Activated CD8-positive, alpha-beta T cell treated with anti-CD3 and anti-CD28 coated beads for 36 hours (primary cell): ENCODE measurements at regions not wholly inside any gene's neighbourhood (a gene's known extent, or its start where the extent isn't known, plus 50 kb on each side); places are given as distances from the start of the nearest gene placed in this dataset.
A peak's percentile ranks its signal among the peaks of the same experiment; 100 is the strongest.
"Not testable (repeated sequence)": the region's sequence is repeated elsewhere in the genome, so short reads cannot be mapped to it uniquely, and the experiment has no call there.

Experiments used
- ATAC-seq: fragments of 200-7000 bp; cut with Tn5 transposase; one replicate; pipeline ENCODE4 v1.10.0; 2021; ENCODE audit warnings: mild to moderate bottlenecking, moderate library complexity
- CTCF ChIA-PET: fragments of 350-600 bp; sonication (Branson Sonifier 250); formaldehyde crosslinking; loops from one replicate; lab custom pipeline; 2021; ENCODE audit warnings: antibody characterized with exemption; lab: Charles Lee
- POLR2A ChIA-PET: fragments of 350-600 bp; sonication (Branson Sonifier 250); formaldehyde crosslinking; loops from one replicate; lab custom pipeline; 2021; ENCODE audit warnings: antibody characterized with exemption; lab: Charles Lee
- DNase-seq: peaks from one replicate; pipeline ENCODE4 v3.0.0-alpha.2; 2020
- H3K27ac Mint-ChIP-seq: one replicate; pipeline ENCODE4 v1.8.0; 2021; ENCODE audit warnings: mild to moderate bottlenecking, mixed read lengths
- H3K27me3 Mint-ChIP-seq: one replicate; pipeline ENCODE4 v1.8.0; 2021; ENCODE audit warnings: mixed read lengths
- H3K36me3 Mint-ChIP-seq: one replicate; pipeline ENCODE4 v1.8.0; 2021; ENCODE audit warnings: low read depth, mixed read lengths
- H3K4me1 Mint-ChIP-seq: one replicate; pipeline ENCODE4 v1.8.0; 2021; ENCODE audit warnings: low read depth, mixed read lengths
- H3K4me3 Mint-ChIP-seq: one replicate; pipeline ENCODE4 v1.8.0; 2021; ENCODE audit warnings: mild to moderate bottlenecking, moderate library complexity, mixed read lengths
- H3K9me3 Mint-ChIP-seq: one replicate; pipeline ENCODE4 v1.8.0; 2021; ENCODE audit warnings: mixed read lengths
- intact Hi-C: fragments of 100-400 bp; cut with micrococcal nuclease; formaldehyde crosslinking; loops from one replicate; pipeline ENCODE4 v1.10.0; 2022
- TF ChIP-seq, protein P1 (sequence below): fragments of 200-600 bp; IDR thresholded peaks from one replicate; pipeline ENCODE4 v1.8.0; 2022; ENCODE audit warnings: antibody characterized with exemption, mild to moderate bottlenecking

DNA sequence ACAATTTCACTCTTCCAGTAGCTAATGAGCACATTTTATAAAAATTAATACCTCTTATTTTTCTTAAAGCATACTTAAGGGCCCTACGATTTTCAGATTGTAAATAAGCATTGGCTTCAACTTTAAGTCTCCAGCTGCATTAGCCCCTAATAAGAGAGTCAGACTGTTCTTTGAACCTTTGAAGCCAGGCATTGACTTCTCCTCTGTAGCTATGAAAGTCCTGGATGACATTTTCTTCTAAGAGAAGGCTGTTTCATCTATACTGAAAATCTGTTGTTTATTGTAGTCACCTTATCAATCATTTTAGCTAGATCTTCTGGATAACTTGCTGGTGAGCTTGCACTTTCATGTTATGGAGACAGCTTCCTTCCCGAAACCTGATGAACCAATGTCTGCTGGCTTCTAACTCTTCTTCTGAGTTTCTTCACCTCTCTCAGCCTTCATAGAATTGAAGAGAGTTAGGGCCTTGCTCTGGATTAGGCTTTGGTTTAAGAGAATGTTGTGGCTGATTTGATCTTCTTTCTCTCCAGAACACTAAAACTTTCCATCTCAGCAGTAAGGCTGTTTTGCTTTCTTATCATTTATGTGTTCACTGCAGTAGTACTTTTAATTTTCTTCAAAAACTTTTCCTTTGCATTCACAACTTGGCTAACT is 377.1 kb upstream of the RGS6 start:
- Mint-ChIP-seq H3K27me3 (no peaks in the 10 kb centered on the region), H3K4me1 (peaks cover 73% of the 10 kb centered on the region), H3K9me3 (no peaks in the 10 kb centered on the region), H3K36me3 (peaks cover 19% of the 10 kb centered on the region), H3K27ac (peak overlapping the region; percentile 99), H3K4me3 (peak overlapping the region; percentile 66)
- ChIA-PET POLR2A (interaction anchor here (0.7 to 2.1 kb wide), 4 partner anchors 9 to 1372 kb away, joined by 3 to 7 read pairs (median 3); partner anchors contain the start of genes DCAF4 and SIPA1L1), CTCF (interaction anchor here (0.6 to 1.8 kb wide), 10 partner anchors 8 to 234 kb away, joined by 3 to 6 read pairs (median 3); no protein-coding TSS in a partner anchor)
- intact Hi-C loops: loop anchor here (5.0 kb wide), 3 partner anchors 37 to 228 kb away; no protein-coding TSS in a partner anchor
- DNase-seq (peak; percentile 30), ATAC-seq (peak; percentile 57)
- TF ChIP-seq, protein P1, sequence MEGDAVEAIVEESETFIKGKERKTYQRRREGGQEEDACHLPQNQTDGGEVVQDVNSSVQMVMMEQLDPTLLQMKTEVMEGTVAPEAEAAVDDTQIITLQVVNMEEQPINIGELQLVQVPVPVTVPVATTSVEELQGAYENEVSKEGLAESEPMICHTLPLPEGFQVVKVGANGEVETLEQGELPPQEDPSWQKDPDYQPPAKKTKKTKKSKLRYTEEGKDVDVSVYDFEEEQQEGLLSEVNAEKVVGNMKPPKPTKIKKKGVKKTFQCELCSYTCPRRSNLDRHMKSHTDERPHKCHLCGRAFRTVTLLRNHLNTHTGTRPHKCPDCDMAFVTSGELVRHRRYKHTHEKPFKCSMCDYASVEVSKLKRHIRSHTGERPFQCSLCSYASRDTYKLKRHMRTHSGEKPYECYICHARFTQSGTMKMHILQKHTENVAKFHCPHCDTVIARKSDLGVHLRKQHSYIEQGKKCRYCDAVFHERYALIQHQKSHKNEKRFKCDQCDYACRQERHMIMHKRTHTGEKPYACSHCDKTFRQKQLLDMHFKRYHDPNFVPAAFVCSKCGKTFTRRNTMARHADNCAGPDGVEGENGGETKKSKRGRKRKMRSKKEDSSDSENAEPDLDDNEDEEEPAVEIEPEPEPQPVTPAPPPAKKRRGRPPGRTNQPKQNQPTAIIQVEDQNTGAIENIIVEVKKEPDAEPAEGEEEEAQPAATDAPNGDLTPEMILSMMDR: no peak

DNA sequence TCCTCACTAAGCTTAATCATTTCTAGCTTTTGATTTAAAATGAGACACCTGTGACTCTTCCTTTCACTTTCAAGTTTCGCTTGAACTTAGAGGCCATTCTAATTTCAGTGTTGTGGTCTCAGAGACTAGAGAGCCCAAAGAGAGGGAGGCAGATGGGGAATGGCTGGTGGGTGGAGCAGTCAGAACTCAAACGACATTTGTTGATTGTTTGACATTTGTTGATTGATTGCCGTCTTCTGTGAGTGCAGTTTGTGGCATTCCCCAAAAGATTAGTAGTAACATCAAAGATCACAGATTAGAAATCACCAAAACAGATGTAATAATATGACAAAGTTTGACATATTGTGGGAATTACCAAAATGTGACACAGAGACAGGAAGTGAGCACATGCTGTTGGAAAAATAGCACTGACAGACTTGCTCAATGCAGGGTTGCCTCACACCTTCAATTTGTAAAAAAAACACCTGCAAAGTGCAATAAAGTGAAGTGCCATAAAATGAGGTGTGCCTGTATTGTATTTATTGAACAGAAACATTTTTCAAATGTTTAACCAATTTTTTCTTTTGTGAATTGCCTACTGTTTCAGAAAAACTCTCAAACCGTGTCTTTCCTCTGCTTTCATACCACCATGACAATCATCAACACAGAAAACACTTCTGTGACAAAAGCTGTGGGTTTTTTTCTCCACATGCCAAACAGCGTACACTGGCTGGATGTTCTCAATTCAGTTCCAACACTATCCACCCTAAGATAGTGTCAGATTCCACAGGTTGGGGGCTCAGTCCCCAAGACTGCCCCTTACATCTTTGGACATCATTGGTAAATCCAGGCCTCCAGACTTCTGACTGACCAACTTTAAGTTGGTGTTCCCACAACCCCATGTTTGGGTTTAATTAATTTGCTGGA is 376.3 kb upstream of the RGS6 start:
- peaks cover 76% of the 10 kb centered on the region for H3K4me1 Mint-ChIP-seq
- peaks cover 19% of the 10 kb centered on the region for H3K36me3 Mint-ChIP-seq
- DNase-seq (peak; percentile 87), ATAC-seq (peak; percentile 88)
- intact Hi-C loops: loop anchor here (5.0 kb wide), 3 partner anchors 36 to 229 kb away; no protein-coding TSS in a partner anchor
- no peaks in the 10 kb centered on the region for H3K9me3 Mint-ChIP-seq
- peak overlapping the region; percentile 66 for H3K4me3 Mint-ChIP-seq
- TF ChIP-seq, protein P1: no peak
- peak overlapping the region; percentile 99 for H3K27ac Mint-ChIP-seq
- POLR2A ChIA-PET: interaction anchor here (0.7 to 2.1 kb wide), 6 partner anchors 10 to 235 kb away, joined by 3 to 7 read pairs (median 4); partner anchors contain the start of gene SIPA1L1
- CTCF ChIA-PET: interaction anchor here (0.9 to 1.8 kb wide), 8 partner anchors 16 to 235 kb away, joined by 3 to 6 read pairs (median 4); no protein-coding TSS in a partner anchor
- H3K27me3 Mint-ChIP-seq: no peaks in the 10 kb centered on the region

DNA sequence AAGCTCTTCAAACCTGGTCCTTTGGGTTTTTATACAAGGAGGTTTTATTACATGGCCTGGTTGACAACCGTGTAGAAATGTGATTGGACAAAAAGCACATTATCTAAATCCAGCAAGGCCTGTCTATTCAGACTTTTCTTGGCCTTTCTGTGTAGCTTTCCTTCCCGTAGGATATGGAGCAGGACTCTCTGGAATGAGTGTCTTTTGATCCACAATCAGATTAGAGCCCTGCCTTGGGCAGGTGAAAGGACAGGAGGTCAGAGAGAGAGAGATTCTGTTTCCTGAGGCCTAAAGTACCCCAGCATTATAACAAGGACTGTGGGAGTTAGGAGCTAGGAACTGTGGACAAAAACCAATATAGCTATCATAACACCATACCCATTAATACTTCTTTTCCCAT is 375.5 kb upstream of the RGS6 start:
- H3K4me1 Mint-ChIP-seq: peaks cover 68% of the 10 kb centered on the region
- no peaks in the 10 kb centered on the region for H3K9me3 Mint-ChIP-seq
- peak overlapping the region; percentile 99 for H3K27ac Mint-ChIP-seq
- no peaks in the 10 kb centered on the region for H3K27me3 Mint-ChIP-seq
- H3K4me3 Mint-ChIP-seq: peak overlapping the region; percentile 21
- intact Hi-C loops: loop anchor here (5.0 kb wide), 3 partner anchors 36 to 229 kb away; no protein-coding TSS in a partner anchor
- H3K36me3 Mint-ChIP-seq: peaks cover 19% of the 10 kb centered on the region
- ChIA-PET CTCF (interaction anchor here (0.9 to 1.3 kb wide), 3 partner anchors 17 to 36 kb away, joined by 3 to 4 read pairs (median 4); no protein-coding TSS in a partner anchor), POLR2A (interaction anchor here (0.8 to 1.7 kb wide), 3 partner anchors 59 to 153 kb away, joined by 3 to 5 read pairs (median 4); no protein-coding TSS in a partner anchor)
- no peak for DNase-seq
- TF ChIP-seq, protein P1: no peak
- no peak for ATAC-seq

DNA sequence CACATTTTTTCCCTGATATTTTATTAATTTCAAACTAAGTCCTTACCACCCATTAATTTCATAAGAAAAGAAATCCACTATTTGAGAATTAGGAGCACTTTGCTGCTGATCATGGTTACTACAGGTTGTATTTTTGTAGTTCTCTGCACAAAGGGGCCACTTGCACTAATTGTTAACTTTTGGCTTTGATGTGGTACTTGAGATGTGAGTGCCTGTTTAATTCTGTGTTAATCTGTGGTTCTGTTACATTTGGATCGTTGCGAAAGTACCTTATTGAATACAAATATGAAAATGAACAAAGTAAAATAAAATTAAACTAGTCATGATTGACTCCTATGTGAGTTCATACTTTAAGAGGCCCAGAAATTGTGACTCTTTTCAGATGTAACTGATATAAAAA is 374.9 kb upstream of the RGS6 start:
- H3K4me1 Mint-ChIP-seq: peaks cover 66% of the 10 kb centered on the region
- DNase-seq (no peak), ATAC-seq (no peak)
- ChIA-PET POLR2A (interaction anchor here (1.7 kb wide), 1 partner anchor 60 kb away, joined by 4 read pairs; no protein-coding TSS in a partner anchor), CTCF (interaction anchor here (0.9 to 1.3 kb wide), 2 partner anchors 25 to 35 kb away, joined by 3 to 4 read pairs; no protein-coding TSS in a partner anchor)
- no peaks in the 10 kb centered on the region for H3K9me3 Mint-ChIP-seq
- peak overlapping the region; percentile 99 for H3K27ac Mint-ChIP-seq
- TF ChIP-seq, protein P1: no peak
- H3K4me3 Mint-ChIP-seq: no peak overlapping the region
- intact Hi-C loops: loop anchor here (5.0 kb wide), 3 partner anchors 35 to 230 kb away; no protein-coding TSS in a partner anchor
- no peaks in the 10 kb centered on the region for H3K27me3 Mint-ChIP-seq
- peaks cover 19% of the 10 kb centered on the region for H3K36me3 Mint-ChIP-seq

DNA sequence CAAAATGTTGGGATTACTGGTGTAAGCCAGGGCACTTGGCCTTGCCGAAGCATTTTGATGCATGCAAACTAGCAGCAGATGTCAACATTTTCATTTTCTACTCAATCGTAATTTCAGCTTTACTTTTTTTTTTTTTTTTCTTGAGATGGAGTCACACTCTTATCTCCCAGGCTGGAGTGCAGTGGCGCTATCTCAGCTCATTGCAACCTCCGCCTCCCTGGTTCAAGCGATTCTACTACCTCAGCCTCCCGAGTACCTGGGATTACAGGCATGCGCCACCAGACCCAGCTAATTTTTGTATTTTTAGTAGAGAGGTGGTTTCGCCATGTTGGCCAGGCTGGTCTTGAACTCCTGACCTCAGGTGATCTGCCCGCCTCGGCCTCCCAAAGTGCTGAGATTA is 373.3 kb upstream of the RGS6 start:
- H3K4me3 Mint-ChIP-seq, ATAC-seq, CTCF ChIA-PET, H3K9me3 Mint-ChIP-seq, H3K27me3 Mint-ChIP-seq, DNase-seq: not testable (repeated sequence)
- H3K4me1 Mint-ChIP-seq: peaks cover 59% of the 10 kb centered on the region
- peak overlapping the region; percentile 43 for H3K27ac Mint-ChIP-seq
- POLR2A ChIA-PET: interaction anchor here (0.5 kb wide), 1 partner anchor 66 kb away, joined by 4 read pairs; no protein-coding TSS in a partner anchor
- intact Hi-C loops: loop anchor here (5.0 kb wide), 3 partner anchors 33 to 232 kb away; no protein-coding TSS in a partner anchor
- peaks cover 15% of the 10 kb centered on the region for H3K36me3 Mint-ChIP-seq
